Loucy (cell line): ENCODE measurements at regions not wholly inside any gene's neighbourhood (a gene's known extent, or its start where the extent isn't known, plus 50 kb on each side); places are given as distances from the start of the nearest gene placed in this dataset.

ENCODE experiments used
- H2AFZ ChIP-seq: fragments of 200-600 bp; sonication (generic); 2 replicates; pipeline ENCODE4 v1.6.0; 2016; ENCODE audit warnings: antibody characterized with exemption, mild to moderate bottlenecking, low read length, moderate library complexity
- H3F3A ChIP-seq: fragments of 200-600 bp; 2 replicates; pipeline ENCODE4 v1.6.0; 2016; ENCODE audit warnings: antibody characterized with exemption, low read depth, mild to moderate bottlenecking
- H3K27me3 ChIP-seq: fragments of 200-600 bp; sonication (generic); 2 replicates; pipeline ENCODE4 v1.6.1; 2014; ENCODE audit warnings: low read length, mild to moderate bottlenecking; ENCODE audit not compliant: insufficient read depth, poor library complexity, severe bottlenecking
- H3K36me3 ChIP-seq: fragments of 200-600 bp; sonication (generic); 2 replicates; pipeline ENCODE4 v1.6.1; 2016; ENCODE audit warnings: low read length; ENCODE audit not compliant: insufficient read depth
- H3K4me1 ChIP-seq: fragments of 200-600 bp; sonication (generic); 2 replicates; pipeline ENCODE4 v1.5.1; 2014; ENCODE audit warnings: low read length, mild to moderate bottlenecking; ENCODE audit not compliant: insufficient read depth, poor library complexity, severe bottlenecking
- H3K4me2 ChIP-seq: fragments of 200-600 bp; sonication (generic); 2 replicates; pipeline ENCODE4 v1.6.0; 2014; ENCODE audit warnings: antibody characterized with exemption, low read length, low read depth, mild to moderate bottlenecking; ENCODE audit not compliant: poor library complexity, severe bottlenecking
- H3K4me3 ChIP-seq: fragments of 200-600 bp; sonication (generic); 2 replicates; pipeline ENCODE4 v1.5.1; 2014; ENCODE audit warnings: low read length, mild to moderate bottlenecking, mixed read lengths; ENCODE audit not compliant: poor library complexity, severe bottlenecking
- H3K79me2 ChIP-seq: fragments of 200-600 bp; sonication (generic); 2 replicates; pipeline ENCODE4 v1.6.1; 2014; ENCODE audit warnings: low read length; ENCODE audit not compliant: insufficient read depth
- H3K9ac ChIP-seq: fragments of 200-600 bp; sonication (generic); 2 replicates; pipeline ENCODE4 v1.6.0; 2014; ENCODE audit warnings: mild to moderate bottlenecking, low read depth, low read length, moderate library complexity; ENCODE audit not compliant: poor library complexity, severe bottlenecking
- H3K9me2 ChIP-seq: fragments of 200-600 bp; sonication (generic); replicated peaks from 2 replicates; pipeline ENCODE4 v1.6.1; 2016; ENCODE audit warnings: low read depth, low read length, mixed read lengths
- H3K9me3 ChIP-seq: fragments of 200-600 bp; sonication (generic); 2 replicates; pipeline ENCODE4 v1.6.1; 2014; ENCODE audit warnings: mild to moderate bottlenecking, antibody characterized with exemption, low read length, low read depth; ENCODE audit not compliant: insufficient read depth
- H4K20me1 ChIP-seq: fragments of 200-600 bp; sonication (generic); 2 replicates; pipeline ENCODE4 v1.6.0; 2014; ENCODE audit warnings: antibody characterized with exemption, low read length, mild to moderate bottlenecking; ENCODE audit not compliant: insufficient read depth, poor library complexity, severe bottlenecking
- EZH2phosphoT487 ChIP-seq: fragments of 200-600 bp; IDR thresholded peaks from 2 replicates; pipeline ENCODE4 v1.6.1; 2018; ENCODE audit warnings: antibody characterized with exemption, mild to moderate bottlenecking, moderate library complexity, borderline replicate concordance
- TF ChIP-seq, protein P1 (sequence below): fragments of 200-600 bp; sonication (generic); conservative IDR thresholded peaks from 2 replicates; pipeline ENCODE4 v1.5.1; 2014; ENCODE audit warnings: mild to moderate bottlenecking, antibody characterized with exemption, low read length

DNA sequence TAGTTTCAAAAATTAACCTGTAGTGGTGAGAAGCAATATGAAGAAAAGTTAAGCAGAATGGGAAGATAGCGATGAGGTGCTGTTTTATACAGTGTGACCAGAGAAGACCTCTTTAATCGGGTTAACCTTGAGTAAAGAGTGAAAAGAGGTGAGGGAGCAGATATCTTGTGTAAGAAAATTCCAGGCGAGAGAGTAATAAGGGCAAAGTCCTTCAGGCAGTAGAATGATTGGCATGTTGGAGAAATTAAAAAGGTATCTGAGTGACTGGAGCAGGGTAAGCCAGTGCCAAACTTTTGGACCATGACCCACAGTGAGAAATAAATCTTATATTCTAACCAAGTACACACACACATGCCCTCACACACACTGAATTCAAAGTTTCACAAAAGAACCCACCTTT, 374.7 kb upstream of the LARGE1 start:
- Histone ChIP-seq H4K20me1 (no peaks in the 10 kb centered on the region), H3K9me3 (no peaks in the 10 kb centered on the region), H3K9me2 (no peaks in the 10 kb centered on the region), H3K4me3 (no peak overlapping the region), H2AFZ (no peak overlapping the region), H3K4me1 (no peaks in the 10 kb centered on the region), H3K36me3 (no peaks in the 10 kb centered on the region), H3K9ac (no peak overlapping the region), H3K27me3 (no peaks in the 10 kb centered on the region), H3F3A (no peaks in the 10 kb centered on the region), H3K79me2 (no peaks in the 10 kb centered on the region), H3K4me2 (no peak overlapping the region)
- TF ChIP-seq EZH2phosphoT487, result no peak
- TF ChIP-seq, protein P1, sequence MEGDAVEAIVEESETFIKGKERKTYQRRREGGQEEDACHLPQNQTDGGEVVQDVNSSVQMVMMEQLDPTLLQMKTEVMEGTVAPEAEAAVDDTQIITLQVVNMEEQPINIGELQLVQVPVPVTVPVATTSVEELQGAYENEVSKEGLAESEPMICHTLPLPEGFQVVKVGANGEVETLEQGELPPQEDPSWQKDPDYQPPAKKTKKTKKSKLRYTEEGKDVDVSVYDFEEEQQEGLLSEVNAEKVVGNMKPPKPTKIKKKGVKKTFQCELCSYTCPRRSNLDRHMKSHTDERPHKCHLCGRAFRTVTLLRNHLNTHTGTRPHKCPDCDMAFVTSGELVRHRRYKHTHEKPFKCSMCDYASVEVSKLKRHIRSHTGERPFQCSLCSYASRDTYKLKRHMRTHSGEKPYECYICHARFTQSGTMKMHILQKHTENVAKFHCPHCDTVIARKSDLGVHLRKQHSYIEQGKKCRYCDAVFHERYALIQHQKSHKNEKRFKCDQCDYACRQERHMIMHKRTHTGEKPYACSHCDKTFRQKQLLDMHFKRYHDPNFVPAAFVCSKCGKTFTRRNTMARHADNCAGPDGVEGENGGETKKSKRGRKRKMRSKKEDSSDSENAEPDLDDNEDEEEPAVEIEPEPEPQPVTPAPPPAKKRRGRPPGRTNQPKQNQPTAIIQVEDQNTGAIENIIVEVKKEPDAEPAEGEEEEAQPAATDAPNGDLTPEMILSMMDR, result no peak

DNA sequence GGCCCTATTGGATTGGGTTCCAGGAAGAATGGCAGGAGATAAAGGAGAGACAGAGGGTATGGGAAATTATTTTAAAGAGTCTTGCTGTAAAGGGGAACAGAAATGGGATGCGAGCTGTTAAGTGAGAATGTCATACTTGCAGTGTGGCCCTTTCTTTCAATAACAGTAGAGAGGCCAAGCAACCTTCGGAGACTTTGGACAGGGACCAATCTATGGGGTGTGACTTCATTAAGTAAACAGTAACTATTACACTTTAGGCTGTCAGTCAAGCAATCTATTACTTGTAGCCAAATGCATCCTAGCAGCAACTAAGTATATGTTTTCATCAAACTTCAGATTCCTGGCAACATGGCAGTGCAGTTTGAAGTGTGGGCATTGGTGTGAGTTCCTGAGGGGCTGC, 376.2 kb upstream of the LARGE1 start:
- H3K9me2 ChIP-seq, result no peaks in the 10 kb centered on the region
- no peak overlapping the region for H3K4me3 ChIP-seq
- H3K36me3 ChIP-seq, result no peaks in the 10 kb centered on the region
- H3F3A ChIP-seq, result no peaks in the 10 kb centered on the region
- no peak overlapping the region for H3K4me2 ChIP-seq
- no peaks in the 10 kb centered on the region for H3K9me3 ChIP-seq
- H3K4me1 ChIP-seq, result no peaks in the 10 kb centered on the region
- TF ChIP-seq, protein P1, result no peak
- TF ChIP-seq EZH2phosphoT487, result no peak
- no peaks in the 10 kb centered on the region for H3K27me3 ChIP-seq
- H3K9ac ChIP-seq, result no peak overlapping the region
- H2AFZ ChIP-seq, result no peak overlapping the region
- H3K79me2 ChIP-seq, result no peaks in the 10 kb centered on the region
- H4K20me1 ChIP-seq, result no peaks in the 10 kb centered on the region

DNA sequence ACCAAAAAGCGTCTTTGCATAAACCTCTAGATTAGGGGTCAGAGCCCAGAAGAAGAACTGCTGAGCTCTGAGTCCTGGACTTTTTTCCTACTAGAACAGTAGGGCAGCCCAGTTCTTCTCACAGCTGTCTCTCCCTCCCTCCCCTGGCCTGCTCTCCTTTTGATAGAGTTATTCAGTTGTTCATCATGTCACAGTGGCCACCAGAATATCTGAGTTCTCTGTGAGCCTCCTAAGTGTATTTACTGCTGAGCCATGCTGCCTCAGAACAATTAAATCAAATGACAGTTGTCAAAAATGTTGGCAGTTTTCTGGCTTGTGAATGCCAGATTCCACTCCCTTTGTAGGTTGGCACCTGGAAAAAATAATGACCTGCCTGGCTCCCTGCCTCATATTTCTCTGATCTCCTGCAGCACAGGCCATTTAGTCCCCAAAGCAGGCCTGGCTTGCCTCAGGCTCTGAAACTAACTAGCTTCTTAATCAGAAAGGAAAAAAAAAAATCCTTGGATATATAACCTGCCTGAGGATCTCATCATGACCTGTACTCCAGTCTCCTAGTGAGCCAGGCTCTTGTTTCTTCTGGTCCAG, 377.4 kb upstream of the LARGE1 start:
- Histone ChIP-seq H3K9me3 (no peaks in the 10 kb centered on the region), H3K4me2 (no peak overlapping the region), H3K4me1 (no peaks in the 10 kb centered on the region), H2AFZ (no peak overlapping the region), H3K9me2 (no peaks in the 10 kb centered on the region), H3K79me2 (no peaks in the 10 kb centered on the region), H3K27me3 (no peaks in the 10 kb centered on the region), H3F3A (no peaks in the 10 kb centered on the region), H3K4me3 (no peak overlapping the region), H3K9ac (no peak overlapping the region), H4K20me1 (no peaks in the 10 kb centered on the region), H3K36me3 (no peaks in the 10 kb centered on the region)
- TF ChIP-seq EZH2phosphoT487, result no peak
- TF ChIP-seq, protein P1, result no peak
